Vagina (tissue), 2 donors: ENCODE measurements at regions not wholly inside any gene's neighbourhood (a gene's known extent, or its start where the extent isn't known, plus 50 kb on each side); places are given as distances from the start of the nearest gene placed in this dataset.

ENCODE experiments used
- DNase-seq, 2 donors: peaks; one replicate each; pipeline ENCODE4 v3.0.0-alpha.2; 2017; ENCODE audit errors: extremely low spot score in 2 of 2
- H3K27ac ChIP-seq: fragments of 200-600 bp; sonication (generic); one replicate; pipeline ENCODE4 v1.5.1; 2019
- H3K27me3 ChIP-seq: fragments of 200-600 bp; sonication (generic); one replicate; pipeline ENCODE4 v1.5.1; 2019
- H3K36me3 ChIP-seq, 2 donors: fragments of 200-600 bp; sonication (generic); one replicate each; pipeline ENCODE4 v1.5.1; 2017 to 2019
- H3K4me1 ChIP-seq: fragments of 200-600 bp; sonication (generic); one replicate; pipeline ENCODE4 v1.5.1; 2019
- H3K4me3 ChIP-seq, 2 donors: fragments of 200-600 bp; sonication (generic); 1 replicate in 1 of 2; 2 replicates in 1 of 2; pipeline ENCODE4 v1.5.1; 2016 to 2019
- H3K9me3 ChIP-seq: fragments of 200-600 bp; sonication (generic); one replicate; pipeline ENCODE4 v1.5.1; 2019
- POLR2A ChIP-seq, 2 donors: fragments of 450-650 bp; IDR thresholded peaks; one replicate each; pipeline ENCODE4 v1.6.1; 2017; ENCODE audit warnings: antibody characterized with exemption in 2 of 2, mild to moderate bottlenecking in 2 of 2, moderate library complexity in 2 of 2
- POLR2AphosphoS5 ChIP-seq, 2 donors: sonication (generic); formaldehyde crosslinking; IDR thresholded peaks; one replicate each; pipeline ENCODE4 v1.9.0; 2017; ENCODE audit warnings: antibody characterized with exemption in 2 of 2, mild to moderate bottlenecking in 2 of 2, low read depth in 1 of 2; ENCODE audit not compliant: insufficient read depth in 1 of 2
- intact Hi-C: fragments of 100-400 bp; cut with DNase I; formaldehyde crosslinking; loops from one replicate; pipeline ENCODE4 v1.15.1; 2023
- TF ChIP-seq, protein P1 (sequence below), 3 experiments: fragments of 450-650 bp in 2 of 3; fragments of 200-600 bp in 1 of 3; sonication (generic) in 1 of 3; IDR thresholded peaks; one replicate each; pipeline ENCODE4 v1.5.1; 2017 to 2019; ENCODE audit warnings: antibody characterized with exemption in 3 of 3, mild to moderate bottlenecking in 2 of 3, moderate library complexity in 2 of 3

DNA sequence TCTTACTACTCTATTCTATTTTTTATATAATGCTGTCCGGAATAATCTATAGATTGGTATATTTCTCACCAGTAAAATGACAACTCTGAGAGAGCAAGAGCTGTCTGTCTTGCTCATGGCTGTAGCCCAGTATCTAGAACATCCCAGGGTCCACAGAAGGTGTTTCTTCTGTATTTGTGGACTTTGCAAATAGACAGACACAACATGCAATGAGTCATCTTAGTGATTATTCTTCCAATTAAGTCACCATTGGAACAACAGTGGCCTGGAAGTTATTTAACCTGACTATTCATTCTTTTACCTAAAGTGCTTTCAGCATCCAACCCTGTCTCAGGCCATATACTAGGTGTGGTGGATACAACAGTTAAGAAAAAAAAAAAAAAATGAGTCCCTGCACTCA, 179.5 kb downstream of the PPARGC1A start:
- Histone ChIP-seq H3K4me1 (no peaks in the 10 kb centered on the region), H3K36me3 (no peaks in the 10 kb centered on the region), H3K27me3 (no peaks in the 10 kb centered on the region), H3K27ac (no peak overlapping the region), H3K9me3 (no peaks in the 10 kb centered on the region), H3K4me3 (no peak overlapping the region)
- no peak for TF ChIP-seq POLR2A (IDR thresholded peaks at IDR 0.05)
- TF ChIP-seq POLR2AphosphoS5 (IDR thresholded peaks at IDR 0.05; ENCODE audit: insufficient read depth in 1 of 2, low read depth in 1 of 2) = no peak
- TF ChIP-seq, protein P1, sequence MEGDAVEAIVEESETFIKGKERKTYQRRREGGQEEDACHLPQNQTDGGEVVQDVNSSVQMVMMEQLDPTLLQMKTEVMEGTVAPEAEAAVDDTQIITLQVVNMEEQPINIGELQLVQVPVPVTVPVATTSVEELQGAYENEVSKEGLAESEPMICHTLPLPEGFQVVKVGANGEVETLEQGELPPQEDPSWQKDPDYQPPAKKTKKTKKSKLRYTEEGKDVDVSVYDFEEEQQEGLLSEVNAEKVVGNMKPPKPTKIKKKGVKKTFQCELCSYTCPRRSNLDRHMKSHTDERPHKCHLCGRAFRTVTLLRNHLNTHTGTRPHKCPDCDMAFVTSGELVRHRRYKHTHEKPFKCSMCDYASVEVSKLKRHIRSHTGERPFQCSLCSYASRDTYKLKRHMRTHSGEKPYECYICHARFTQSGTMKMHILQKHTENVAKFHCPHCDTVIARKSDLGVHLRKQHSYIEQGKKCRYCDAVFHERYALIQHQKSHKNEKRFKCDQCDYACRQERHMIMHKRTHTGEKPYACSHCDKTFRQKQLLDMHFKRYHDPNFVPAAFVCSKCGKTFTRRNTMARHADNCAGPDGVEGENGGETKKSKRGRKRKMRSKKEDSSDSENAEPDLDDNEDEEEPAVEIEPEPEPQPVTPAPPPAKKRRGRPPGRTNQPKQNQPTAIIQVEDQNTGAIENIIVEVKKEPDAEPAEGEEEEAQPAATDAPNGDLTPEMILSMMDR (IDR thresholded peaks at IDR 0.05) = no peak
- no peak for DNase-seq
- intact Hi-C loops = no loop called here

DNA sequence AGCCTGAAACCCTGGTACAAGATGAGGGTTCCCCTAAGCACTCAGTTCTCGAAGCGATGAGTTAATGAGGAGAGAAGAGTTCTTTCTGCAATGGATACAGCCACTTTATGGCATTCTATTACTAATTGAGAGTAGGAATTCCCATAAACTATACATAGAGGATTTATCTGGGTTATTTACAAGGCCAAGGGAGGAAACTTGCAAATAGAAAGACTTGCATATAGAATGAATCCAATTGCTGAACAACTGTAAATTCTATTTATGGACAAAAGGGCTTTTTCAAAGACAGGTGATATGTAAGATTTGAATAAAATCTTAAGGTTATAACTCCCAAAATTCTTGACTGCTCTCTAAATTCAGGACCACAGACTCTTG, 182.2 kb downstream of the PPARGC1A start:
- H3K36me3 ChIP-seq = no peaks in the 10 kb centered on the region
- TF ChIP-seq POLR2A (IDR thresholded peaks at IDR 0.05) (no peak), POLR2AphosphoS5 (IDR thresholded peaks at IDR 0.05; ENCODE audit: insufficient read depth in 1 of 2, low read depth in 1 of 2) (no peak)
- TF ChIP-seq, protein P1 (IDR thresholded peaks at IDR 0.05) = no peak
- no peak for DNase-seq
- no peaks in the 10 kb centered on the region for H3K4me1 ChIP-seq
- H3K27ac ChIP-seq = no peak overlapping the region
- H3K27me3 ChIP-seq = no peaks in the 10 kb centered on the region
- no peaks in the 10 kb centered on the region for H3K9me3 ChIP-seq
- H3K4me3 ChIP-seq = no peak overlapping the region
- intact Hi-C loops = no loop called here

DNA sequence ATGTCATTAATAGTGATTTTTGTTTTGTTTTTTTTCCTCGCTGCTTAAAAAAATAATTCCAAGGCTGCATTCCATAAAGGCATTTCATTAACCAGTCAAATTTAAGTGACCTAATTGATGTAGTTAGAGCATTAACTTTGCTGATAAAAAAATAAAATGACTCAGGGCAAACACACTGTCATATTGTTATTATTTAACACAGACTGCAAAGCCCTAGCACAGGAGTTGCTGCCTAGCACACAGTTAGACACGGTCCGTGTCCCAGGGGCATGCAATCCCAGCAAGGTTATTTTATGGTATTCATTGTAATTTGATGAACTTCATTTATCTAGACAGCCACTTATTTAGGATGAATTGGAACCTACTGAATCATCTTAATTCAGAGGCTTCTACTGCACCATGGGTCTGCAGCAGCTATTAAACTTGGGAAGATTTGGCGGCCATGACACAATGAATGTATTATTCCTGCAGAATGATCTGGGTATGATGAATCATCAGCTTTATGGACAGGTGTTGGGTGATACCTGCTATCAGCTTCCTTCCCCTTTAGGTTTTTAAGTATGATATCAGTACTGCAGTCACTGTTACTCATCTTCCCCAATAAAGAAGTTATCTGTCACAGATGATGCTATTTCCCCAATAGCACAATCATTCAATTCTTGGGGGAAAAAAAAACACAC, 182.7 kb downstream of the PPARGC1A start:
- intact Hi-C loops = no loop called here
- TF ChIP-seq POLR2AphosphoS5 (IDR thresholded peaks at IDR 0.05; ENCODE audit: insufficient read depth in 1 of 2, low read depth in 1 of 2) = no peak
- TF ChIP-seq, protein P1 (IDR thresholded peaks at IDR 0.05) = no peak
- TF ChIP-seq POLR2A (IDR thresholded peaks at IDR 0.05) = no peak
- H3K9me3 ChIP-seq = no peaks in the 10 kb centered on the region
- DNase-seq = no peak
- no peaks in the 10 kb centered on the region for H3K27me3 ChIP-seq
- no peaks in the 10 kb centered on the region for H3K4me1 ChIP-seq
- no peak overlapping the region for H3K27ac ChIP-seq
- no peak overlapping the region for H3K4me3 ChIP-seq
- no peaks in the 10 kb centered on the region for H3K36me3 ChIP-seq

DNA sequence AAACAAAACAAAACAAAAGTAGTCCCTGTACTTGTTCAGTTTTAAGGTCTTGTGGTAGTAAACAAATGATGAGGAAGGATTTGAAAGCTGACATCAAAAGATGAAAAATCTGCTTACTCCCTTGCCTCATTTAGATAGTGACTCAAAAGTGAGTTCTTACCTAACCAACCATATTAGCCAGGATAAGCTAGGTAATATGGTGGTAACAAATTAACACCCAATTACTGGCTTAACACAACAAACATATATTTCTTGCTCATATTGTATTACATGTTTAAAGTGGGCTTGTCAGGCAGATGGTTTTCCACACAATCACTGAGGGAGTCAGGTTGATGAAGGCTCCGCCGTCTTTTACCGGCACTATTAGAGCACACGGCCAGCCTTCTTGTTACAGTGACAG, 189.7 kb downstream of the PPARGC1A start:
- H3K27me3 ChIP-seq = no peaks in the 10 kb centered on the region
- no peaks in the 10 kb centered on the region for H3K4me1 ChIP-seq
- intact Hi-C loops = no loop called here
- H3K36me3 ChIP-seq = no peaks in the 10 kb centered on the region
- H3K9me3 ChIP-seq = no peaks in the 10 kb centered on the region
- DNase-seq = no peak
- no peak overlapping the region for H3K4me3 ChIP-seq
- H3K27ac ChIP-seq = no peak overlapping the region
- TF ChIP-seq POLR2AphosphoS5 (IDR thresholded peaks at IDR 0.05; ENCODE audit: insufficient read depth in 1 of 2, low read depth in 1 of 2) (no peak), POLR2A (IDR thresholded peaks at IDR 0.05) (no peak)
- TF ChIP-seq, protein P1 (IDR thresholded peaks at IDR 0.05) = no peak

DNA sequence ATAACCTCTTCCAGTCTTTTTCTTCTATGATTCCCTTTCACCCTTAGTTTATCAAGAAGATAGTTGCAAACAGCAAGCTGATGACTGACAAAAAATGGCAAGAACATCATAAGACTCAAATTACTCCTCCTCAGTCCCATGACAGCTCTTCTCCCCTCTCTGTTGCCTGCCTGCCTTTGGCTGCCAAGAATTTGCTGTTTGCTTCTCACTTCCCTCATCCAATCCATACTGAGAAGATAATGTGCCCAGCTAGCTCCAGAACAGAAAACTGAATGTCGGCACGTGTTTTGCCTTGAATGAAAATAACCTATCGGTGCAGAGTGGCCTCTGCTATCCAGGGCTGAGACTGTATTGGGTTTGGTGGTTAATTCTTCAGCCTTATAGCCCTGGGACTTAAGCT, 192.1 kb downstream of the PPARGC1A start:
- intact Hi-C loops = no loop called here
- DNase-seq = no peak
- no peak overlapping the region for H3K4me3 ChIP-seq
- H3K27ac ChIP-seq = no peak overlapping the region
- no peaks in the 10 kb centered on the region for H3K4me1 ChIP-seq
- no peak for TF ChIP-seq POLR2A (IDR thresholded peaks at IDR 0.05)
- TF ChIP-seq, protein P1 (IDR thresholded peaks at IDR 0.05) = no peak
- TF ChIP-seq POLR2AphosphoS5 (IDR thresholded peaks at IDR 0.05; ENCODE audit: insufficient read depth in 1 of 2, low read depth in 1 of 2) = no peak
- no peaks in the 10 kb centered on the region for H3K27me3 ChIP-seq
- no peaks in the 10 kb centered on the region for H3K36me3 ChIP-seq
- no peaks in the 10 kb centered on the region for H3K9me3 ChIP-seq
